A549 (cell line): ENCODE measurements at regions not wholly inside any gene's neighbourhood (a gene's known extent, or its start where the extent isn't known, plus 50 kb on each side); places are given as distances from the start of the nearest gene placed in this dataset.

Experiments used
- ATAC-seq, 2 experiments: fragments of 200-7000 bp in 1 of 2; fragments of >200 bp in 1 of 2; cut with Nextera tagmentation in 1 of 2; cut with Tn5 transposase in 1 of 2; 3 replicates each; pipeline versions ENCODE4 v1.8.0 to v1.9.1; 2018 to 2020; ENCODE audit warnings: mild to moderate bottlenecking in 1 of 2, moderate library complexity in 1 of 2
- CTCF ChIA-PET: fragments of 300-600 bp; sonication (Branson Sonifier 250); formaldehyde crosslinking; extraction: SDS; loops from one replicate; lab custom pipeline; 2021; ENCODE audit warnings: antibody characterized with exemption, inconsistent platforms; lab: Yijun Ruan, JAX
- POLR2A ChIA-PET: fragments of 350-600 bp; formaldehyde crosslinking; extraction: SDS; loops from one replicate; lab custom pipeline; 2021; ENCODE audit warnings: antibody characterized with exemption, inconsistent platforms; lab: Yijun Ruan, JAX
- DNase-seq, 2 experiments: peaks; one replicate each; pipeline versions ENCODE4 v3.0.0 to v3.0.0-alpha.2; 2011 to 2016; ENCODE audit warnings: low read depth in 1 of 2, low spot score in 1 of 2
- FAIRE-seq: peaks from 2 replicates; lab custom pipeline; 2011; peaks lifted over from hg19 to GRCh38; lab: Jason Lieb, UNC
- H3K27ac ChIP-seq, 2 experiments: fragments of >200 bp; sonication (Bioruptor Twin); formaldehyde crosslinking; 3 replicates each; pipeline ENCODE4 v1.5.1; 2016 to 2017
- H3K4me1 ChIP-seq: fragments of >200 bp; sonication (Bioruptor Twin); formaldehyde crosslinking; 3 replicates; pipeline ENCODE4 v1.6.1; 2016
- H3K4me2 ChIP-seq: fragments of >200 bp; sonication (Bioruptor Twin); formaldehyde crosslinking; 3 replicates; pipeline ENCODE4 v1.6.1; 2016
- H3K4me3 ChIP-seq: fragments of >200 bp; sonication (Bioruptor Twin); formaldehyde crosslinking; 3 replicates; pipeline ENCODE4 v1.5.1; 2016
- H3K9me3 ChIP-seq: fragments of >200 bp; sonication (Bioruptor Twin); formaldehyde crosslinking; 3 replicates; pipeline ENCODE4 v1.6.1; 2016
- CBX8 ChIP-seq: fragments of 200-600 bp; sonication (generic); IDR thresholded peaks from 2 replicates; pipeline ENCODE4 v1.6.1; 2016
- CEBPB ChIP-seq, 2 experiments: fragments of >200 bp in 1 of 2; sonication (Bioruptor Twin) in 1 of 2; formaldehyde crosslinking in 1 of 2; IDR thresholded peaks; 2 replicates each; pipeline ENCODE4 v1.6.1; 2012 to 2016
- CHD4 ChIP-seq: fragments of 200-600 bp; sonication (generic); IDR thresholded peaks from 2 replicates; pipeline ENCODE4 v1.6.1; 2016; ENCODE audit warnings: antibody characterized with exemption, mild to moderate bottlenecking, borderline replicate concordance
- E2F6 ChIP-seq: IDR thresholded peaks from 2 replicates; pipeline ENCODE4 v1.6.1; 2012; ENCODE audit warnings: low read depth, borderline replicate concordance
- ELK1 ChIP-seq: fragments of 150-350 bp; IDR thresholded peaks from 2 replicates; pipeline ENCODE4 v1.6.1; 2014; ENCODE audit warnings: low read depth, mild to moderate bottlenecking, low read length
- ESRRA ChIP-seq: fragments of 150-350 bp; IDR thresholded peaks from 2 replicates; pipeline ENCODE4 v1.6.1; 2014; ENCODE audit warnings: mild to moderate bottlenecking, low read length, borderline replicate concordance
- FOSB ChIP-seq: fragments of 250-450 bp; sonication (Bioruptor Pico); IDR thresholded peaks from 2 replicates; pipeline ENCODE4 v1.5.0; 2020; ENCODE audit warnings: mild to moderate bottlenecking, moderate library complexity
- FOSL2 ChIP-seq, 2 experiments: fragments of 450-650 bp in 1 of 2; fragments of >200 bp in 1 of 2; sonication (Bioruptor Twin) in 1 of 2; formaldehyde crosslinking; IDR thresholded peaks; 2 replicates each; pipeline versions ENCODE4 v1.5.0 to v1.6.1; 2016 to 2020; ENCODE audit warnings: mild to moderate bottlenecking in 1 of 2, moderate library complexity in 1 of 2
- GATA3 ChIP-seq: IDR thresholded peaks from 2 replicates; pipeline ENCODE4 v1.6.1; 2012; ENCODE audit warnings: borderline replicate concordance
- HES2 ChIP-seq: fragments of >200 bp; sonication (Bioruptor Twin); formaldehyde crosslinking; IDR thresholded peaks from 2 replicates; pipeline ENCODE4 v1.6.1; 2016
- HEYL ChIP-seq: fragments of 250-450 bp; sonication (Bioruptor Pico); IDR thresholded peaks from 2 replicates; pipeline ENCODE4 v1.8.0; 2021; ENCODE audit warnings: mild to moderate bottlenecking, moderate library complexity
- HOXA7 ChIP-seq: fragments of 250-450 bp; sonication (Bioruptor Pico); IDR thresholded peaks from 2 replicates; pipeline ENCODE4 v1.5.0; 2020; ENCODE audit warnings: mild to moderate bottlenecking, moderate library complexity
- HOXB5 ChIP-seq: fragments of 250-450 bp; sonication (Bioruptor Pico); IDR thresholded peaks from 2 replicates; pipeline ENCODE4 v1.5.0; 2020; ENCODE audit warnings: mild to moderate bottlenecking, moderate library complexity
- JUNB ChIP-seq: fragments of >200 bp; sonication (Bioruptor Twin); formaldehyde crosslinking; IDR thresholded peaks from 2 replicates; pipeline ENCODE4 v1.6.1; 2016
- KDM5A ChIP-seq: fragments of 200-600 bp; sonication (generic); IDR thresholded peaks from 2 replicates; pipeline ENCODE4 v1.6.1; 2016; ENCODE audit warnings: antibody characterized with exemption, mild to moderate bottlenecking
- MAFK ChIP-seq: fragments of 450-650 bp; IDR thresholded peaks from 2 replicates; pipeline ENCODE4 v1.6.1; 2014; ENCODE audit not compliant: partially characterized antibody
- MYC ChIP-seq: IDR thresholded peaks from 2 replicates; pipeline ENCODE4 v1.6.1; 2012; ENCODE audit warnings: mild to moderate bottlenecking, inconsistent platforms, low read length, improper control_type of control experiment, borderline replicate concordance
- RAD21 ChIP-seq, 2 experiments: fragments of >200 bp in 1 of 2; sonication (Bioruptor Twin) in 1 of 2; formaldehyde crosslinking in 1 of 2; IDR thresholded peaks in 1 of 2; conservative IDR thresholded peaks in 1 of 2; 2 replicates in 1 of 2; 3 replicates in 1 of 2; pipeline ENCODE4 v1.6.1; 2012 to 2018; ENCODE audit warnings: inconsistent platforms in 1 of 2
- RARB ChIP-seq: fragments of 250-450 bp; sonication (Bioruptor Pico); IDR thresholded peaks from 2 replicates; pipeline ENCODE4 v1.8.0; 2021; ENCODE audit warnings: mild to moderate bottlenecking, moderate library complexity
- RCOR1 ChIP-seq: fragments of 150-350 bp; IDR thresholded peaks from 2 replicates; pipeline ENCODE4 v1.6.1; 2014; ENCODE audit warnings: antibody characterized with exemption, low read length, low read depth
- RFX5 ChIP-seq: fragments of 450-650 bp; IDR thresholded peaks from 2 replicates; pipeline ENCODE4 v1.7.1; 2014; ENCODE audit warnings: antibody characterized with exemption, mild to moderate bottlenecking, moderate library complexity
- SMC3 ChIP-seq: fragments of >200 bp; sonication (Bioruptor Twin); formaldehyde crosslinking; IDR thresholded peaks from 3 replicates; pipeline ENCODE4 v1.6.1; 2018; ENCODE audit warnings: inconsistent platforms
- SREBF2 ChIP-seq: fragments of 450-650 bp; IDR thresholded peaks from 2 replicates; pipeline ENCODE4 v1.6.1; 2014; ENCODE audit warnings: mild to moderate bottlenecking, moderate library complexity
- TFCP2L1 ChIP-seq: fragments of 250-450 bp; sonication (Bioruptor Pico); IDR thresholded peaks from 2 replicates; pipeline ENCODE4 v1.5.0; 2021; ENCODE audit warnings: mild to moderate bottlenecking
- TP53 ChIP-seq: fragments of 250-450 bp; sonication (Bioruptor Pico); IDR thresholded peaks from 2 replicates; pipeline ENCODE4 v1.5.0; 2021; ENCODE audit warnings: mild to moderate bottlenecking, moderate library complexity
- USF2 ChIP-seq: fragments of 450-650 bp; IDR thresholded peaks from 2 replicates; pipeline ENCODE4 v1.6.1; 2014; ENCODE audit warnings: antibody characterized with exemption
- ZC3H11A ChIP-seq: fragments of 450-650 bp; IDR thresholded peaks from 2 replicates; pipeline ENCODE4 v1.6.1; 2014; ENCODE audit warnings: antibody characterized with exemption, mild to moderate bottlenecking
- ZSCAN20 ChIP-seq: fragments of 250-450 bp; sonication (Bioruptor Pico); IDR thresholded peaks from 2 replicates; pipeline ENCODE4 v1.8.0; 2022; ENCODE audit warnings: mild to moderate bottlenecking, moderate library complexity
- WGBS: methylation state at CpG from one replicate; pipeline ENCODE4 v1.1.6; 2017; ENCODE audit errors: missing lambda C conversion rate; 5-methylcytosine and 5-hydroxymethylcytosine counted together

- Histone ChIP-seq H3K9me3 (no peaks in the 10 kb centered on the region), H3K4me3 (no peak overlapping the region), H3K27ac (no peak overlapping the region), H3K4me2 (no peak overlapping the region), H3K4me1 (no peaks in the 10 kb centered on the region)
- TF ChIP-seq RFX5, result no peak
- no peak for TF ChIP-seq TFCP2L1 (CRISPR knock-in tag)
- TF ChIP-seq RAD21 (conservative IDR thresholded peaks at IDR 0.05 in 1 of 2, IDR thresholded peaks at IDR 0.05 in 1 of 2), result no peak
- no peak for TF ChIP-seq TP53
- TF ChIP-seq RARB (CRISPR knock-in tag), result no peak
- TF ChIP-seq KDM5A, result no peak
- no peak for TF ChIP-seq ZSCAN20 (CRISPR knock-in tag)
- TF ChIP-seq ESRRA, result no peak
- TF ChIP-seq SMC3, result no peak
- TF ChIP-seq HEYL, result no peak
- no peak for TF ChIP-seq MAFK
- no peak for TF ChIP-seq MYC
- no peak for TF ChIP-seq CHD4
- no peak for TF ChIP-seq HOXA7 (CRISPR knock-in tag)
- no peak for TF ChIP-seq CBX8
- TF ChIP-seq ZC3H11A, result no peak
- ATAC-seq, result no peak
- ChIA-PET CTCF (no interaction called here), POLR2A (no interaction called here)
- WGBS, result 10% methylated on average over 3 of the region's 3 CpGs
- FAIRE-seq, result no peak
- DNase-seq, result no peak
Observed at GRCh38 chr6:48024956-48025355, 86.0 kb downstream of the PTCHD4 start.

- Histone ChIP-seq H3K27ac (no peak overlapping the region), H3K4me1 (no peaks in the 10 kb centered on the region), H3K4me3 (no peak overlapping the region), H3K4me2 (no peak overlapping the region), H3K9me3 (no peaks in the 10 kb centered on the region)
- CTCF ChIA-PET, result no interaction called here
- ATAC-seq (no peak), FAIRE-seq (no peak), DNase-seq (no peak)
- POLR2A ChIA-PET, result no interaction called here
- TF ChIP-seq GATA3, result no peak
- TF ChIP-seq USF2, result no peak
- no peak for TF ChIP-seq HEYL
- TF ChIP-seq RARB (CRISPR knock-in tag), result no peak
- no peak for TF ChIP-seq CEBPB (IDR thresholded peaks at IDR 0.05)
- TF ChIP-seq HOXB5 (CRISPR knock-in tag), result no peak
- TF ChIP-seq HES2, result no peak
- no peak for TF ChIP-seq E2F6
- TF ChIP-seq SREBF2, result no peak
- TF ChIP-seq FOSB (CRISPR knock-in tag), result no peak
- no peak for TF ChIP-seq ELK1
- no peak for TF ChIP-seq HOXA7 (CRISPR knock-in tag)
- TF ChIP-seq RCOR1, result no peak
- TF ChIP-seq FOSL2 (IDR thresholded peaks at IDR 0.05), result no peak
- TF ChIP-seq FOSL2 (CRISPR knock-in tag; IDR thresholded peaks at IDR 0.05), result no peak
- TF ChIP-seq JUNB, result no peak
- no peak for TF ChIP-seq CBX8
- 33% methylated on average over 1 of the region's 1 CpG for WGBS
Observed at GRCh38 chr6:48021904-48022303, 89.1 kb downstream of the PTCHD4 start.
